Mesenchymal stem cell (in vitro differentiated cells and primary cell): ENCODE measurements at regions not wholly inside any gene's neighbourhood (a gene's known extent, or its start where the extent isn't known, plus 50 kb on each side); places are given as distances from the start of the nearest gene placed in this dataset.

ENCODE experiments used
- DNase-seq: peaks from one replicate; pipeline ENCODE4 v3.0.0-alpha.2; 2013
- H2AFZ ChIP-seq: one replicate; pipeline ENCODE4 v1.6.1; 2013; ENCODE audit warnings: low read depth, mild to moderate bottlenecking, control low read depth, inconsistent platforms, low read length, moderate library complexity
- H2AK5ac ChIP-seq: 2 replicates; pipeline ENCODE4 v1.6.1; 2013; ENCODE audit warnings: low read length, moderate library complexity, mild to moderate bottlenecking, inconsistent platforms; ENCODE audit not compliant: severe bottlenecking
- H2BK120ac ChIP-seq: one replicate; pipeline ENCODE4 v1.6.1; 2013; ENCODE audit warnings: low read depth, mild to moderate bottlenecking, inconsistent platforms, low read length, moderate library complexity
- H2BK12ac ChIP-seq, 2 experiments: one replicate each; pipeline ENCODE4 v1.6.1; 2013; ENCODE audit warnings: inconsistent platforms in 2 of 2, low read length in 2 of 2, mild to moderate bottlenecking in 2 of 2, moderate library complexity in 2 of 2, control low read depth in 1 of 2
- H2BK15ac ChIP-seq: one replicate; pipeline ENCODE4 v1.6.1; 2013; ENCODE audit warnings: mild to moderate bottlenecking, low read depth, inconsistent platforms; ENCODE audit not compliant: poor library complexity, severe bottlenecking
- H2BK5ac ChIP-seq: 2 replicates; pipeline ENCODE4 v1.6.1; 2013; ENCODE audit warnings: low read depth, mild to moderate bottlenecking, low read length, control low read depth, inconsistent platforms; ENCODE audit not compliant: poor library complexity, severe bottlenecking
- H3K14ac ChIP-seq, 2 experiments: one replicate each; pipeline ENCODE4 v1.6.1; 2013; ENCODE audit warnings: inconsistent platforms in 2 of 2, low read length in 2 of 2, control low read depth in 1 of 2, mild to moderate bottlenecking in 1 of 2, moderate library complexity in 1 of 2
- H3K18ac ChIP-seq, 2 experiments: one replicate each; pipeline ENCODE4 v1.6.1; 2013; ENCODE audit warnings: inconsistent platforms in 2 of 2, low read length in 2 of 2, control low read depth in 1 of 2, low read depth in 1 of 2, mild to moderate bottlenecking in 1 of 2
- H3K23ac ChIP-seq, 2 experiments: one replicate each; pipeline ENCODE4 v1.6.1; 2013; ENCODE audit warnings: inconsistent platforms in 2 of 2, low read length in 2 of 2, mild to moderate bottlenecking in 2 of 2, moderate library complexity in 2 of 2, control low read depth in 1 of 2
- H3K27ac ChIP-seq: 2 replicates; pipeline ENCODE4 v1.5.1; 2013; ENCODE audit warnings: mild to moderate bottlenecking, moderate library complexity, low read length, control low read depth, inconsistent platforms; ENCODE audit not compliant: poor library complexity, severe bottlenecking
- H3K27me3 ChIP-seq, 2 experiments: 2 replicates each; pipeline versions ENCODE4 v1.6.1 to v1.7.0; 2013; ENCODE audit warnings: low read length in 2 of 2, mild to moderate bottlenecking in 2 of 2, moderate library complexity in 2 of 2, control low read depth in 1 of 2, inconsistent platforms in 1 of 2; ENCODE audit not compliant: control insufficient read depth in 1 of 2, insufficient read depth in 1 of 2
- H3K36me3 ChIP-seq, 2 experiments: 2 replicates each; pipeline versions ENCODE4 v1.6.1 to v1.7.0; 2013; ENCODE audit warnings: low read length in 2 of 2, control low read depth in 1 of 2, inconsistent platforms in 1 of 2, low read depth in 1 of 2, mild to moderate bottlenecking in 1 of 2; ENCODE audit not compliant: insufficient read depth in 2 of 2, control insufficient read depth in 1 of 2
- H3K4ac ChIP-seq, 2 experiments: one replicate each; pipeline ENCODE4 v1.6.1; 2013; ENCODE audit warnings: inconsistent platforms in 2 of 2, low read length in 2 of 2, mild to moderate bottlenecking in 2 of 2, moderate library complexity in 2 of 2, control low read depth in 1 of 2, low read depth in 1 of 2
- H3K4me1 ChIP-seq: 2 replicates; pipeline ENCODE4 v1.6.1; 2013; ENCODE audit warnings: low read depth, low read length, control low read depth; ENCODE audit not compliant: control insufficient read depth, insufficient read depth
- H3K4me2 ChIP-seq: 2 replicates; pipeline ENCODE4 v1.6.1; 2013; ENCODE audit warnings: low read length, mild to moderate bottlenecking, inconsistent platforms; ENCODE audit not compliant: poor library complexity, severe bottlenecking
- H3K4me3 ChIP-seq, 2 experiments: 2 replicates each; pipeline versions ENCODE4 v1.5.1 to v1.7.0; 2013; ENCODE audit warnings: low read length in 2 of 2, mild to moderate bottlenecking in 2 of 2, control low read depth in 1 of 2, low read depth in 1 of 2; ENCODE audit not compliant: insufficient read depth in 1 of 2
- H3K79me1 ChIP-seq: replicated peaks from 2 replicates; pipeline ENCODE4 v1.6.1; 2013; ENCODE audit warnings: mild to moderate bottlenecking, control low read depth, low read length, inconsistent platforms; ENCODE audit not compliant: poor library complexity, severe bottlenecking
- H3K9ac ChIP-seq: 2 replicates; pipeline ENCODE4 v1.7.0; 2013; ENCODE audit warnings: mild to moderate bottlenecking, low read length, moderate library complexity
- H3K9me3 ChIP-seq: 2 replicates; pipeline ENCODE4 v1.7.0; 2013; ENCODE audit warnings: mild to moderate bottlenecking, low read length; ENCODE audit not compliant: control insufficient read depth
- H4K8ac ChIP-seq: one replicate; pipeline ENCODE4 v1.6.1; 2013; ENCODE audit warnings: inconsistent platforms, mild to moderate bottlenecking, low read length, moderate library complexity
- H4K91ac ChIP-seq: one replicate; pipeline ENCODE4 v1.6.1; 2013; ENCODE audit warnings: mild to moderate bottlenecking, low read length, inconsistent platforms
- WGBS: methylation state at CpG from one replicate; pipeline ENCODE4 v1.1.7; 2013; ENCODE audit warnings: mixed read lengths; 5-methylcytosine and 5-hydroxymethylcytosine counted together

DNA sequence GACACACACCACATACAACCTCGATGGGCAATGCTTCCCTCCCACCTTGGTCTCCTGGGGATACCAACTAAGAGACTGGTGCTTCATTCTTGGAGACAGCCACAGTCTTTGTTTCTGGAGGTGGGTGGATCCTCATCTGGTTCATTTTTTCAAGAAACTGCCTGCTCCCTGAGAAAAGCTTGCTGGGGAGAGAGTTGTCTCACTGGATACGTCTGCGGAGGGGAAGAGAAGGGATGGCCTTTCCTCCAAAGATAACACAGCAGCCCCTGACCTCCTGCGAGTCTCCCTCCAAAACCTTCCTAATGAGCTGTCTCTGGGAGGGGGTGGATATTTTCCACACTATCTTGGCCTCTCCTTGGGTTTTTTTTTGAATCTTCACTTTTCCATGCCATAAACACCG lies 221.2 kb downstream of the SOX9 start:
- Histone ChIP-seq H4K91ac (no peak overlapping the region), H3K36me3 (no peaks in the 10 kb centered on the region), H3K14ac (no peak overlapping the region), H4K8ac (no peak overlapping the region), H3K27ac (peak overlapping the region; percentile 29), H2BK12ac (peak overlapping the region; percentile 31 to 47), H3K9ac (peak overlapping the region; percentile 58), H2BK15ac (no peak overlapping the region), H3K18ac (peak overlapping the region; percentile 4 to 18), H3K79me1 (no peaks in the 10 kb centered on the region), H3K23ac (no peak overlapping the region), H2AK5ac (peak overlapping the region; percentile 65), H2BK5ac (no peak overlapping the region), H3K9me3 (no peaks in the 10 kb centered on the region), H3K4me1 (peaks cover 26% of the 10 kb centered on the region), H3K4me2 (peak overlapping the region; percentile 2), H2BK120ac (no peak overlapping the region), H3K4me3 (peak overlapping the region in 1 of 2 experiments; percentile 11), H3K4ac (peak overlapping the region in 1 of 2 experiments; percentile 37), H3K27me3 (peaks cover 0 to 7% of the 10 kb centered on the region in 2 experiments), H2AFZ (no peak overlapping the region)
- DNase-seq, result no peak
- WGBS, result 85% methylated on average over 3 of the region's 5 CpGs

DNA sequence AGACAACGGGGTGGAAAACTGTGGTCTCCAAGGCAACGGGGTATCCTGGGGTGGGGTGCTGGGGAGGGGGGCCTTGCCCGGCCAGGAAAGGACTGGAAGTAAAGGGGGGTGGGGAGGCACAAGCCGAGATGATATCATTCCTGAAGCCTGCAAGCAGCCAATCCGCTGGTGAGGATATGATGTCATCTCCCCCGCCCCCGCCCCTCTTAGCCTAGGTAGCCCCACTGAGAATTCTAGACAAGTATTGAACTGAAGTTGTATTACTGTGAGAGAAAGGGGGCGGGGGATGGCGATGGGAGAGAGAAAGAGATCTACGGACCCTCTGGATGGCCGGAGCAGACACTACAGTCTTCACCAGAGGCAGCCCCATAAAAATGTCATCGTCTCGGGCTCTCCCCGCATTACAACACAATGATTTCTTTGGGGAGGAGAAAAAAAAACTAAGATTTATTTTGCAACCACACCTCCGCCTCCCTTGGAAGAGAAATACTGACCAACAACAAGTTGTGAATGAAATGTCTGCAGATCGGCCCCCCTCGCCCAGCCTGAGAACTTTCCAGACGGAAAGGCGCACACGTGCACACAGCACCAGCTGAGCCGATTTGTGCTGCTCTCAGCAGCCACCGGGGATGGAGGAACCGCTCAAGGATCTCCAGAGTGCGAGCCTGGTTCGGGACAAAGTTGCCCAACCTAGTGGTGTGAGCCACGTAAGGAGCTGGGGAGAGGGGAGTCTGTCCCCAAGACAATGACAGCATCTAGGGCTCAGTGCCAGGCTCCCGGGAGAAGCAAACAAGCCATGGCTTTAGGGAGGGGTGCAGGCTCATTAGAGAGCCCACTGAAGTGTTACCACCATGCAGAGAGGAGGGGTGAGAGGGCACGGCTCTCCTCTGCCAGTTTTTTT lies 222.1 kb downstream of the SOX9 start:
- no peak overlapping the region for H3K23ac ChIP-seq
- H2BK15ac ChIP-seq, result peak overlapping the region; percentile 54
- peak overlapping the region; percentile 68 for H3K9ac ChIP-seq
- H3K18ac ChIP-seq, result no peak overlapping the region
- no peak for DNase-seq
- peaks cover 24% of the 10 kb centered on the region for H3K4me1 ChIP-seq
- peak overlapping the region in 1 of 2 experiments; percentile 52 for H2BK12ac ChIP-seq
- H2AFZ ChIP-seq, result no peak overlapping the region
- peak overlapping the region; percentile 8 for H3K4me2 ChIP-seq
- no peak overlapping the region for H2BK5ac ChIP-seq
- no peak overlapping the region for H4K8ac ChIP-seq
- peak overlapping the region; percentile 1 for H2AK5ac ChIP-seq
- H3K4me3 ChIP-seq, result peak overlapping the region in 1 of 2 experiments; percentile 60
- H3K4ac ChIP-seq, result no peak overlapping the region
- H4K91ac ChIP-seq, result no peak overlapping the region
- H2BK120ac ChIP-seq, result no peak overlapping the region
- H3K14ac ChIP-seq, result no peak overlapping the region
- 79% methylated on average over 28 of the region's 28 CpGs for WGBS
- no peaks in the 10 kb centered on the region for H3K9me3 ChIP-seq
- H3K36me3 ChIP-seq, result no peaks in the 10 kb centered on the region
- H3K27ac ChIP-seq, result peak overlapping the region; percentile 29
- H3K79me1 ChIP-seq, result no peaks in the 10 kb centered on the region
- peaks cover 0 to 7% of the 10 kb centered on the region in 2 experiments for H3K27me3 ChIP-seq

DNA sequence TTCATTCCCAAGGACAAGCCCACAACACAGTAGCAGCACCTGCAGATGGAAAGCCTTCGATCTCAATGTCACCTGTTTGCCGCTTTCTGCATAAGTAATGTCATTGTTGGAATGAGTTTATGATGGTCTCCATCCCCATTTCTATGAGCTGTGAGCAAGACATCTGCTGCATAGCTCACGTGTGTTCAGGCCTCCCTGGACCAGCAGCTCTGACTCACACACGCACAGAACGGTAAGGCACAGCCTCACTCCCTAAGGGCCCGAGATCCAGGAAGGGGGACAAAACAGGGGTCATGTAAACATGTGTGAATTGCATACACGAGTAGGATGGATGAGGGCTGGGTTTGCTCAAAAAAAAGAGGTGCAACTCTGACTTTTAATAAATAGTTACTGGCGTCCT lies 223.1 kb downstream of the SOX9 start:
- Histone ChIP-seq H3K23ac (no peak overlapping the region), H3K4me3 (no peak overlapping the region), H3K79me1 (no peaks in the 10 kb centered on the region), H2BK120ac (no peak overlapping the region), H2BK5ac (no peak overlapping the region), H3K27me3 (peaks cover 0 to 7% of the 10 kb centered on the region in 2 experiments), H3K18ac (no peak overlapping the region), H3K4me1 (peaks cover 17% of the 10 kb centered on the region), H2BK15ac (no peak overlapping the region), H3K9me3 (no peaks in the 10 kb centered on the region), H3K36me3 (no peaks in the 10 kb centered on the region), H3K9ac (no peak overlapping the region), H3K4ac (no peak overlapping the region), H3K14ac (no peak overlapping the region), H3K4me2 (no peak overlapping the region), H4K91ac (no peak overlapping the region), H2BK12ac (no peak overlapping the region), H2AK5ac (no peak overlapping the region), H3K27ac (no peak overlapping the region), H2AFZ (no peak overlapping the region), H4K8ac (no peak overlapping the region)
- DNase-seq, result peak; percentile 39
- WGBS, result 58% methylated on average over 8 of the region's 8 CpGs

DNA sequence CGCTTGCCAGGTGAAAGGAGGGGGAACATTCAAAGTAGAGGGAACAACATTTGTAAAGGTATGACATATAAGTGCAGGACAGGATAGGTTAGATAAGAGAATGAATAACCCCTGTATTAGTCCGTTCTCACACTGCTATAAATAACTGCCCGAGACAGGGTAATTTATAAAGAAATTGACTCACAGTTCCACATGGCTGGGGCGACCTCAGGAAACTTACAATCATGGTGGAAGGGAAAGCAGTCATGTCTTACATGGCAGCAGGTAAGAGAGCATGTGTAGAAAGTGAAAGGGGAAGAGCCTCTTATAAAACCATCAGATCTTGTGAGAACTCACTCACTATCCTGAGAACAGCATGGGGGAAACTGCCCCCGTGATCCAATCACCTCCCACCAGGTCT lies 223.8 kb downstream of the SOX9 start:
- Histone ChIP-seq H2AK5ac (no peak overlapping the region), H2BK120ac (no peak overlapping the region), H3K9me3 (no peaks in the 10 kb centered on the region), H3K18ac (no peak overlapping the region), H4K91ac (no peak overlapping the region), H3K79me1 (no peaks in the 10 kb centered on the region), H3K36me3 (no peaks in the 10 kb centered on the region), H3K27me3 (peaks cover 0 to 7% of the 10 kb centered on the region in 2 experiments), H3K23ac (no peak overlapping the region), H3K4ac (no peak overlapping the region), H2BK12ac (no peak overlapping the region), H3K9ac (no peak overlapping the region), H3K27ac (no peak overlapping the region), H2BK5ac (no peak overlapping the region), H3K4me3 (no peak overlapping the region), H3K14ac (no peak overlapping the region), H3K4me2 (no peak overlapping the region), H3K4me1 (peaks cover 17% of the 10 kb centered on the region), H4K8ac (no peak overlapping the region), H2AFZ (no peak overlapping the region), H2BK15ac (no peak overlapping the region)
- no peak for DNase-seq
- WGBS, result 81% methylated on average over 3 of the region's 5 CpGs
